ENCODE measurements at regions not wholly inside any gene's neighbourhood (a gene's known extent, or its start where the extent isn't known, plus 50 kb on each side); places are given as distances from the start of the nearest gene placed in this dataset.
"Not testable (repeated sequence)": the region's sequence is repeated elsewhere in the genome, so short reads cannot be mapped to it uniquely, and the experiment has no call there.

DNA sequence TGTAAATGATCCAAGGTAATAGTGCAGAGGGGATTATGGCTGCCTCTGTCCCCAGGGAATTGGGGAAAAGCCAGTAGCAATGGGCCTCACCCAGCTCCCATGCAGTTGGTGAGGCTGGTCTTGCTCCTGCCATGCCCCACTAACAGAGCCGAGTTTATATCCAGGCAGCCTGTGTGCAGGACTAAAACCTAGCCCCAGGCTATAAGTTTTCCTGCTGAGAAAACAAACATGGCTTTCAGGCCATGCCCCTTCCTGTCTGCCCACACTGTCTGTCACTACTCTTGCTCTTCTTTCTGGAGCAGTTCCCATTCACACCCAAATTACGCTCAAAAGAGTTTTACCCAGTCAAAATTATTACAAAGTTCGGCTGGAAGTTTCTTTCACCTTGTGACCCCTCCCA lies 73.5 kb upstream of the SPATA16 start:
- H3K36me3 Mint-ChIP-seq (ENCODE audit: low read depth, unreplicated experiment) = no peaks in the 10 kb centered on the region
- no peak overlapping the region for H3K4me3 Mint-ChIP-seq (ENCODE audit: unreplicated experiment)
- H3K9me3 Mint-ChIP-seq (ENCODE audit: unreplicated experiment) = no peaks in the 10 kb centered on the region
- no peaks in the 10 kb centered on the region for H3K4me1 Mint-ChIP-seq (ENCODE audit: unreplicated experiment)
- DNase-seq (ENCODE audit: low spot score) = no peak
- H3K27me3 Mint-ChIP-seq (ENCODE audit: unreplicated experiment) = no peaks in the 10 kb centered on the region
- TF ChIP-seq, protein P1, sequence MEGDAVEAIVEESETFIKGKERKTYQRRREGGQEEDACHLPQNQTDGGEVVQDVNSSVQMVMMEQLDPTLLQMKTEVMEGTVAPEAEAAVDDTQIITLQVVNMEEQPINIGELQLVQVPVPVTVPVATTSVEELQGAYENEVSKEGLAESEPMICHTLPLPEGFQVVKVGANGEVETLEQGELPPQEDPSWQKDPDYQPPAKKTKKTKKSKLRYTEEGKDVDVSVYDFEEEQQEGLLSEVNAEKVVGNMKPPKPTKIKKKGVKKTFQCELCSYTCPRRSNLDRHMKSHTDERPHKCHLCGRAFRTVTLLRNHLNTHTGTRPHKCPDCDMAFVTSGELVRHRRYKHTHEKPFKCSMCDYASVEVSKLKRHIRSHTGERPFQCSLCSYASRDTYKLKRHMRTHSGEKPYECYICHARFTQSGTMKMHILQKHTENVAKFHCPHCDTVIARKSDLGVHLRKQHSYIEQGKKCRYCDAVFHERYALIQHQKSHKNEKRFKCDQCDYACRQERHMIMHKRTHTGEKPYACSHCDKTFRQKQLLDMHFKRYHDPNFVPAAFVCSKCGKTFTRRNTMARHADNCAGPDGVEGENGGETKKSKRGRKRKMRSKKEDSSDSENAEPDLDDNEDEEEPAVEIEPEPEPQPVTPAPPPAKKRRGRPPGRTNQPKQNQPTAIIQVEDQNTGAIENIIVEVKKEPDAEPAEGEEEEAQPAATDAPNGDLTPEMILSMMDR (IDR thresholded peaks at IDR 0.05; ENCODE audit: unreplicated experiment) = no peak
- H3K27ac Mint-ChIP-seq (ENCODE audit: unreplicated experiment) = no peak overlapping the region

DNA sequence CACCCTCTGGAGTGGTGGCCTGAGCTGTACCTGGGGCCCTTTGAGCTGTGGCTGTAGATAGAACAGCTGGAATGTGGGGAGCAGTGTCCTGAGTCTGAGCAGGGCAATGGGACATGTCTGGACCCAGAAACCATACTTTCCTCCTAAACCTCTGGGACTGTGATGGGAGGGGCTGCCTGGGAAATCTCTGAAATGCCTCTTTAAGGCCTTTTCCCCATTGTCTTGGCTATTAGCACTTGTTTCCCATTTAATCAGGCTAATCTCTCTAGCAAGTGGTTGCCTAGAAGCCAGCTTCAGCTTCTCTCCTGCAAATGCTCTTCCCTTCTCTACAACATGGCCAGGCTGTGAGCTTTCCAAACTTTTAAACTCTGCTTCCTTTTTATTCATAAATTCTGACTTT lies 58.5 kb upstream of the SPATA16 start:
- DNase-seq (ENCODE audit: low spot score) = no peak
- TF ChIP-seq, protein P1 (IDR thresholded peaks at IDR 0.05; ENCODE audit: unreplicated experiment) = no peak
- Mint-ChIP-seq H3K27me3 (ENCODE audit: unreplicated experiment) (peaks cover 6% of the 10 kb centered on the region), H3K27ac (ENCODE audit: unreplicated experiment) (no peak overlapping the region), H3K9me3 (ENCODE audit: unreplicated experiment) (peaks cover 5% of the 10 kb centered on the region), H3K4me3 (ENCODE audit: unreplicated experiment) (no peak overlapping the region), H3K36me3 (ENCODE audit: low read depth, unreplicated experiment) (no peaks in the 10 kb centered on the region), H3K4me1 (ENCODE audit: unreplicated experiment) (no peaks in the 10 kb centered on the region)

DNA sequence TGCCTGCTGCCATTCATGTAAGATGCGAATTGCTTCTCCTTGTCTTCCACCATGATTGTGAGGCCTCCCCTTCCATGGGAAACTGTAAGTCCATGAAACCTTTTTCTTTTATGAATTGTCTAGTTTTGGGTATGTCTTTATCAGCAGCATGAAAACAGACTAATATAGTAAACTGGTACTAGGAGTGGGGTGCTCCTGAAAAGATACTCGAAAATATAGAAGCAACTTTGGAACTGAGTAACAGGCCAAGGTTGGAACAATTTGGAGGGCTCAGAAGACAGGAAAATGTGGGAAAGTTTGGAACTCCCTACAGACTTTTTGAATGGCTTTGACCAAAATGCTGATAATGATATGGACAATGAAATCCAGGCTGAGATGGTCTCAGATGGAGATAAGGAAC lies 53.8 kb upstream of the SPATA16 start:
- DNase-seq (ENCODE audit: low spot score); H3K27me3 Mint-ChIP-seq (ENCODE audit: unreplicated experiment); H3K27ac Mint-ChIP-seq (ENCODE audit: unreplicated experiment); H3K36me3 Mint-ChIP-seq (ENCODE audit: low read depth, unreplicated experiment); H3K4me3 Mint-ChIP-seq (ENCODE audit: unreplicated experiment); H3K9me3 Mint-ChIP-seq (ENCODE audit: unreplicated experiment); H3K4me1 Mint-ChIP-seq (ENCODE audit: unreplicated experiment): not testable (repeated sequence)

DNA sequence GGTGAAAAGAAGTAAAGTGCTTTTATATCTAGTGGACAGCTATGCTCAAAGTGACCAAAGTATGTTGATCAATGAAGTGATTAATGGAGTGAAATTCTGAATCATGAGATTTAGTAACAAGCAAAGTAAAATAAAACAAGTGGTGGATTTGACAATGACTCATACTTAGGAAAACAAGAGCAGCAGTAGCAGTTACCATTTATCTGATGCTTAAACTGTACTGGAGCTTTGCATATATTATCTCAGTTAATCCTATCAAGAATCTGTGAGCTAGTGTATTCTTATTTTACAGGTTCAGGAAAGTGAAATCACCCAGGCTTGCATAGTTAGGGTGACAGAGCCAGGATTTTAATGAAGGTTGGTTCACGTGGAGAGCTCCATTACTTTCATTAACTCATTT lies 50.6 kb upstream of the SPATA16 start:
- Mint-ChIP-seq H3K4me1 (ENCODE audit: unreplicated experiment) (no peaks in the 10 kb centered on the region), H3K27me3 (ENCODE audit: unreplicated experiment) (no peaks in the 10 kb centered on the region), H3K27ac (ENCODE audit: unreplicated experiment) (no peak overlapping the region), H3K9me3 (ENCODE audit: unreplicated experiment) (peaks cover 5% of the 10 kb centered on the region), H3K36me3 (ENCODE audit: low read depth, unreplicated experiment) (no peaks in the 10 kb centered on the region), H3K4me3 (ENCODE audit: unreplicated experiment) (no peak overlapping the region)
- TF ChIP-seq, protein P1 (IDR thresholded peaks at IDR 0.05; ENCODE audit: unreplicated experiment) = no peak
- no peak for DNase-seq (ENCODE audit: low spot score)
